Chondrocyte (in vitro differentiated cells): ENCODE measurements at regions not wholly inside any gene's neighbourhood (a gene's known extent, or its start where the extent isn't known, plus 50 kb on each side); places are given as distances from the start of the nearest gene placed in this dataset.

Experiments used
- DNase-seq: peaks from one replicate; pipeline ENCODE4 v3.0.0; 2021; ENCODE audit warnings: mixed read lengths, low spot score
- H3K27ac Mint-ChIP-seq: one replicate; pipeline ENCODE4 v1.8.0; 2021; ENCODE audit warnings: mild to moderate bottlenecking, moderate library complexity, mixed read lengths; ENCODE audit not compliant: unreplicated experiment
- H3K27me3 Mint-ChIP-seq: 2 replicates; pipeline ENCODE4 v1.8.0; 2021; ENCODE audit warnings: low read depth, mixed read lengths
- H3K36me3 Mint-ChIP-seq: 2 replicates; pipeline ENCODE4 v1.8.0; 2021; ENCODE audit warnings: low read depth, mixed read lengths
- H3K4me1 Mint-ChIP-seq: 2 replicates; pipeline ENCODE4 v1.8.0; 2021; ENCODE audit warnings: low read depth, mild to moderate bottlenecking, mixed read lengths
- H3K4me3 Mint-ChIP-seq: one replicate; pipeline ENCODE4 v1.8.0; 2021; ENCODE audit warnings: mild to moderate bottlenecking, moderate library complexity, mixed read lengths; ENCODE audit not compliant: unreplicated experiment
- H3K9me3 Mint-ChIP-seq: 2 replicates; pipeline ENCODE4 v1.8.0; 2021; ENCODE audit warnings: low read depth, mixed read lengths
- TF ChIP-seq, protein P1 (sequence below): fragments of 200-600 bp; sonication (generic); IDR thresholded peaks from 2 replicates; pipeline ENCODE4 v1.5.0; 2021; ENCODE audit warnings: antibody characterized with exemption, mild to moderate bottlenecking, moderate library complexity

DNA sequence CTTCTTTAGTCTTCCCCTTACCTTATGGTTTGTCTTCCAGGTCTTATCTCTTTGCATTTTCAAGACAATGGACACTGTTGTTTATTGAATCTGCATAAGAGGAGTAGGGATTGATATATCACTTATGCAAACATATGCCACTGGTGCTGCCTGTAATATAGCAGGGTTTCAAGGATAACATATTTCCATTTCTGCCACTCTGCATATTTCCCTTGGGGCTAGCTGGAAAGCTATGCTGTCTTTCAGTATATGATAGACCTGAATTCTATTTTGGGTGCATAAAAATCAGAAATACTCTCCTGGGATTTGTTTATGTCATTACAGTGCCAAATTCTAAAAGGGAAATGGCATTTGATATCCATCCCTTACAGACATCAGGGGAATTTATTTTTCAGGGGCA lies 400.2 kb downstream of the TLR4 start:
- H3K9me3 Mint-ChIP-seq: no peaks in the 10 kb centered on the region
- H3K4me1 Mint-ChIP-seq: no peaks in the 10 kb centered on the region
- DNase-seq: no peak
- H3K27ac Mint-ChIP-seq: no peak overlapping the region
- H3K4me3 Mint-ChIP-seq: no peak overlapping the region
- TF ChIP-seq, protein P1, sequence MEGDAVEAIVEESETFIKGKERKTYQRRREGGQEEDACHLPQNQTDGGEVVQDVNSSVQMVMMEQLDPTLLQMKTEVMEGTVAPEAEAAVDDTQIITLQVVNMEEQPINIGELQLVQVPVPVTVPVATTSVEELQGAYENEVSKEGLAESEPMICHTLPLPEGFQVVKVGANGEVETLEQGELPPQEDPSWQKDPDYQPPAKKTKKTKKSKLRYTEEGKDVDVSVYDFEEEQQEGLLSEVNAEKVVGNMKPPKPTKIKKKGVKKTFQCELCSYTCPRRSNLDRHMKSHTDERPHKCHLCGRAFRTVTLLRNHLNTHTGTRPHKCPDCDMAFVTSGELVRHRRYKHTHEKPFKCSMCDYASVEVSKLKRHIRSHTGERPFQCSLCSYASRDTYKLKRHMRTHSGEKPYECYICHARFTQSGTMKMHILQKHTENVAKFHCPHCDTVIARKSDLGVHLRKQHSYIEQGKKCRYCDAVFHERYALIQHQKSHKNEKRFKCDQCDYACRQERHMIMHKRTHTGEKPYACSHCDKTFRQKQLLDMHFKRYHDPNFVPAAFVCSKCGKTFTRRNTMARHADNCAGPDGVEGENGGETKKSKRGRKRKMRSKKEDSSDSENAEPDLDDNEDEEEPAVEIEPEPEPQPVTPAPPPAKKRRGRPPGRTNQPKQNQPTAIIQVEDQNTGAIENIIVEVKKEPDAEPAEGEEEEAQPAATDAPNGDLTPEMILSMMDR: no peak
- no peaks in the 10 kb centered on the region for H3K36me3 Mint-ChIP-seq
- no peaks in the 10 kb centered on the region for H3K27me3 Mint-ChIP-seq

DNA sequence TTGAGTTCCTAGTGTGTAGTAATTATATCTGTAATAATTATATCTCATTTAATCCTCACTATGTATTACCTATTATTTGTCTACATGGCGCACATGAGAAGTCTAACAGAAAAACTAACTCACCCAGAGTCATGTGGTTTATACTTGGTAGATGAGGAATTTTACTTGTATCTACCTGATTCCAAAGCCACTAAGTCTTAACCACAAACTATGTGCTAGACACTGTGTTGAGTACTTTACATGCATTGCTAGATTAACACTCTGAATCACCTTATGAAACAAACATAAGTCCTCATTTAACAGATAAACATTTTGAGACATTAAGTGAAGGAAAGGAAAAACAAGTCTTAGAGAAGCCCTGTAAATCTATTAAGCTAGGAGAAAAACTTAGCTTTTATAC lies 404.8 kb downstream of the TLR4 start:
- Mint-ChIP-seq H3K4me3 (no peak overlapping the region), H3K9me3 (no peaks in the 10 kb centered on the region), H3K27me3 (peaks cover 4% of the 10 kb centered on the region), H3K36me3 (no peaks in the 10 kb centered on the region), H3K4me1 (no peaks in the 10 kb centered on the region), H3K27ac (no peak overlapping the region)
- no peak for DNase-seq
- TF ChIP-seq, protein P1: no peak

DNA sequence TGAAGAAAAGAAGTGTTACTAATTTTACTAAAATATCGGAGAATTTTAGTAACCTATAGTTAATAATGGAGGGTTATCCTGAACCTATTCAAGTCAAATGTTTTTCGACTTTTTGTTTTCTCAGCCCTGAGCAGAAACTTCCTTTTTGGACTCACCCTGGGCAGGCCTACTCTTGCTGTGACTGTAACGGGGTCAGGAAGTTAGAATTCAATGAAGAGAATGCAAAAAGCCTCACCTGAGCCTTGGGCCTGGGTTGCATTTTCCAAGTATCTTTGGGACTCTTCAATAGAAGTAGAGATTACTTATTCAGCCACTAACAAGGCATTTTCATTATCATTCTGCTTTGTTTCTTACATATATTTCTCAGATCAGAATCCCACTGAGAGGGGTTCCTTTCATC lies 405.3 kb downstream of the TLR4 start:
- Mint-ChIP-seq H3K36me3 (no peaks in the 10 kb centered on the region), H3K27ac (no peak overlapping the region), H3K9me3 (no peaks in the 10 kb centered on the region), H3K27me3 (peaks cover 4% of the 10 kb centered on the region), H3K4me3 (no peak overlapping the region), H3K4me1 (no peaks in the 10 kb centered on the region)
- DNase-seq: no peak
- TF ChIP-seq, protein P1: no peak

DNA sequence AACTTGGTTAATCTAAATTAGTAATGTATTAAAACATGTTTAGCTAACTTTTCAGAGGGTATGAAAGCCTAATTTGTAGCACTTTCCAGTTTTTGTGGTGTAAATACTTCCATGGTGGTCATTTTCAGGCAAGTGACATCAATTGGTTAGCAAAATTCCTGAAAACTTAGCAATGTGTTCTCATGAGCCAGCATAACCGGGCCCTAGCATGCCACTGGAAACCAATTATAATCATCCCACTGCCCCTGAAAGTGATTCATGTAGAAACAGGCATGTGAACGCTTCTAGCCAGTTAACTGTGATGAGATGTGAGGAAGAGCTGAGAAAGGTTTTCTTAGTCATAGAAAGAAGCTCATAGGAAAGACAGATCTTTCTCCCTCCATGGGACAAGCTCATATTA lies 417.2 kb downstream of the TLR4 start:
- no peaks in the 10 kb centered on the region for H3K36me3 Mint-ChIP-seq
- H3K27ac Mint-ChIP-seq: no peak overlapping the region
- peaks cover 1% of the 10 kb centered on the region for H3K27me3 Mint-ChIP-seq
- H3K4me3 Mint-ChIP-seq: no peak overlapping the region
- H3K4me1 Mint-ChIP-seq: no peaks in the 10 kb centered on the region
- TF ChIP-seq, protein P1: no peak
- H3K9me3 Mint-ChIP-seq: no peaks in the 10 kb centered on the region
- no peak for DNase-seq

DNA sequence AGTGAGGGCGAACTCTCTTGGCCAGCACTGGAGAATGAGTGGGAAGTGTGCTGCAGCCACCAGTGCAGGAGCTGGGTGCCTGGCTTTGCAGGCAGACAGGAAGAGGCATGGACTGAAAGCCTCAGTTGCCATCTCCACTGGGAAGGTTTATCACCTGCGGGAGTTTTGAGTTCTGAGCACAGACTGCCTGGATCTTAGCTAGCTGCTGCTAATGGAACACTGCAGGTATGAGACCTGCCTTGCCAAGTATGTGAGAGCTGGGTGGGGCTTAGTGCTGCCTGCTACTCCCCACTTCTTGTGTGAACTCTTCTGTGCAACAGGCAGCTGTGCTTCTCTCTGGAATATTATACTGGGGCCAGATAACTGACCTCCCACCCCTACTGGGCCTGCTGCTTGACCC lies 424.1 kb downstream of the TLR4 start:
- TF ChIP-seq, protein P1: no peak
- H3K4me3 Mint-ChIP-seq: no peak overlapping the region

More for the DNA sequence above, 424.1 kb downstream of the TLR4 start:
- no peaks in the 10 kb centered on the region for H3K36me3 Mint-ChIP-seq
- H3K27ac Mint-ChIP-seq: no peak overlapping the region
- peaks cover 5% of the 10 kb centered on the region for H3K9me3 Mint-ChIP-seq
- no peaks in the 10 kb centered on the region for H3K4me1 Mint-ChIP-seq
- no peaks in the 10 kb centered on the region for H3K27me3 Mint-ChIP-seq
- DNase-seq: no peak
